Activated CD4-positive, alpha-beta T cell treated with anti-CD3 and anti-CD28 coated beads for 1 hour (primary cell): ENCODE measurements at regions not wholly inside any gene's neighbourhood (a gene's known extent, or its start where the extent isn't known, plus 50 kb on each side); places are given as distances from the start of the nearest gene placed in this dataset.
"Not testable (repeated sequence)": the region's sequence is repeated elsewhere in the genome, so short reads cannot be mapped to it uniquely, and the experiment has no call there.

Experiments used
- DNase-seq: peaks from one replicate; pipeline ENCODE4 v3.0.0-alpha.2; 2020

- DNase-seq: no peak
Measured at GRCh38 chr1:213541641-213542040, 446.1 kb upstream of the PROX1 start.

- DNase-seq: not testable (repeated sequence)
Measured at GRCh38 chr1:213545181-213545580, 442.6 kb upstream of the PROX1 start.

DNA sequence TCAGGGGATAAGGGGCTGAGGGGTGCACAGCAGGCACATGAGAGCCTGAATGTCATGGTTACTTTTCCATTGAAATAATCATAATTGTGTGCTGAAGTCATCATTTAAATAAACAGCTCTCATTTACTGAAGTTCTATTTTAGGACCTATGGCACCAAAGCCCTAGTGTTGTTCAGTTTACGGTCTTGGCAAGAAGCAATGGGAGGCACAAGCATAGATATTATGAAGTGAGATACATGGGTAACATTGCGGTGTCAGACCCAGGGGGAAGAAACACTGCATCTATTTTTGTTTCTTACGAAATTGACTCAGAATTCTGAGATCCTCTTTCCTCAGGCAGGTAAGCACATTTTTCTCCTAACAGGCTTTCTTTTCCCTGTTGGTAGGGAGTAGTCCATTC, 437.8 kb upstream of the PROX1 start:
- no peak for DNase-seq

- no peak for DNase-seq
Measured at GRCh38 chr1:213550804-213551203, 437.0 kb upstream of the PROX1 start.

DNA sequence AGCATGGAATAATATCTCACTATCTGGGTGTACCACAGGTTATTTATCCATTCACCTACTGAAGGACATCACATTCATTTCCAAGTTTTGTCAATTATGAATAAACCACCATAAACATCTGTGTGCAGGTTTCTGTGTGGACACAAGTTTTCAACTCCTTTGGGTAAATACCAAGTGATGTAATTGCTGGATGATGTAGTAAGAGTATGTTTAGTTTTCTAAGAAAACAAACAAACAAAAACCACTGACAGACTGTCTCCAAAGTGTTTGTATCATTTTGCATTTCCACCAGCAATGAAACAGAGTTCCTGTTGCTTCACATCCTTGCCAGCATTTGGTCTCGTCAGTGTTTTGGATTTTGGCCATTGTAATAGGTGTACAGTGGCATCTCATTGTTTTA, 435.7 kb upstream of the PROX1 start:
- DNase-seq: no peak

GRCh38 chr1:213560226-213560625, 427.5 kb upstream of the PROX1 start:
- DNase-seq: no peak

DNA sequence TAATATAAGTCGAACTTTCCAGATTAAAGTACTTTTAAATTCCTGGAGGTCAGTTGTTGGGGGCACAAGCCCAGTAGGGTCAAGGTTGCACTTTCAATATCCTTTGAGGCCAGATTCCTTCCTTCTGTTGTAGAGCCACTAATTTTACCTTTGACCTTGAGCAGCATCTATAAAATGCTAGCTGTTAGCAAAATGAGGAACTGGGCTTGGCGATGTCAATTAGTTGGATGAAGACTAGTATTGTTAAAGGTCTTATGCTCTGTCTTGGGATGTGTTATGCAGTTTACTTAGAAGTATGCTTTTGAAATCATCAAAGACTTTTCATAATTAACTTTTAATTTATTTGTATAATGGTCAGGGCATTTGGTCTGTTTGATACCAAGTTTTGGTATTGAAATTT, 425.9 kb upstream of the PROX1 start:
- DNase-seq: no peak

GRCh38 chr1:213564215-213564659, 423.5 kb upstream of the PROX1 start:
- DNase-seq: no peak

DNA sequence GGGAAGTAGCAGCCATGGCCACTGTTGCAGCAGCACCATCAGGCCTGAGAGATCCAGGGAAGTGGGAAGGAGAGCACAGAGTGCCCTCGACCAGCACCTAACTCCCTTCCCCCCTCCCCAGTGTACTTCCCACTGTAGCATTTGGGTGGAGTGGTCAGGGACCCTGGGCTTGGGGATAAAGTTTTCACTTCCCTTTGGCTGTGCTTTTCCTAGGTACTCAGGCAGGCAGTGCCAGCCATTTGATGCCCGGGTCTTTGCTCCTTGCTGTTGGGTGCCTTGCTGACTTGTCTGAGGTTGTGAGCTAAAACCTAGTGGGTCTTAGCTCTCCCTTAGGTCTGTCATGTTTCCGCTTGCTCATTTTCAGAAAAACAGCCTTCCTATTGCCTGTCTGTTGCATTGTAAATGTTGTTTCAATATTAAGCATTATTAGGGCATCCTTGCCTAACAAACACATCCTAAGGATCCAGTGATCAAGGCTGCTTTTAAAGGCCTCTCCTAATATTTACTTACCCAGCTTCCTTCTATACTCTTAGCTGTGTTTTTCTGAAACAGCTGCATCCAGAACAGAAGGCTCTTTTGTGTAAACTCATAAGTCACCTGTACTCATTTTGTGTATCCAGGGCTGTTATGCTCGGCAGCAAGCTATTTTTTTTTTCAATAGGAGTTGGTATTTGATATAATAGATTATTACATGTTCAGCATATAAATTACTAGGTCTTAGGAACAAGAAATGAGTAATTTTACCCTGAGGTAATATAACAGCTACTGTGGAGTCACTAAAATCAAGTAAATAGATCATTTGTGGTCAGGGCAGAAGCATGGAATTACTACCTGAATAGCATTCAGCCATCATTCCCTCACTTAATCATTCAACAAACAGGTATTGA, 418.6 kb upstream of the PROX1 start:
- DNase-seq: no peak

DNA sequence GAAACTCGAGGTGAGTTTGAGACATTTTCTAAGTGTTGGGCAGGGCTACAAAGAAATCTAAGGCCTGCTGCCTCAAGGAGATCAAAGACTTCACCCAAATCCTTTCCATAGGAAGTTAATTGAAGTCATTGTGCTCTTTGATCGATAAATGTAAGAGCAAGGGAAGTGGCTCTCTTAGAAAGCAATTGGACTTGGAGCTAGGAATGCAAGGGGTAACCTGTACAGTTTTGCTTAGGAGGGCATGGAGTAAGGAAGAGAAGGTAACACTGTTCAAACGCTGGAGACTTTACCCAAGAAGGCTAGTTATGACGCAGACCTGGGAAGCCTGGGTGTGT, 418.0 kb upstream of the PROX1 start:
- no peak for DNase-seq

DNA sequence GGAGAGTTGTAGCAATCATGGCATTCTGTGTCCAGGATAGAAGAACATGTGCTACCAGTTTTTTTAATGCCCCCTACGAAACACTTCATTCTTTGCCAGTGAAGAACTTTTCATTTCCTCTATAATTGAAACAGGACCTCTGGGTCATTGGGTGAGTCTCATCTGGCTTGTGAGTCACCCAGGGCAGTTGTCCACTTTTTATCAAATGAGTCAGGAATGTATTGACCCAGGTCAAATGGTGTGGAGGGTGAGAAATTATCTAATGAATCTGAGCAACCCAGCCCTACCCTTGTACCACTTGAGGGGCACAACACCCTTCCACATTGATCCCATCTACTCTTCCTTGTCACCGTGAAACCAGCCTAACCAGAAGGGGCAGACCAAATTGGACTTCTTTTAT, 417.3 kb upstream of the PROX1 start:
- no peak for DNase-seq

DNA sequence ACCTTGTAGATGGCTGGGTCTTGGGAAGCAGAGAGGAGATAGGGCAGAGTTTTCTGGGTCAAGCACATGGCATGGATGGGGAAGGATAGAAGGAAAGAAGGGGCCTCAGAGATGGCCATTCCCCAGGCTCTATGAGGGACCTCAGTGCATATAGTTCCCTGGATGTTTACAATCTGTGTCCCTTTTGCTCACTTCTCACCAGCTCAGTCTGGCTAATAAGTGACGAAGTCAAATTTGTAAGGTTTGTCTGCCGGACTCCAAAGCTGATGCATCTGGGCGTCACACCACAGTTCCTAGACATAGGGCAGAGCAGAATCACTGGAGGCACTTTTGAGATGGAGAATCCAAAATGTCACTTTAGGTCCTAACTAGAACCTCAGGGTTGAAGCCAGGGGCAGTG, 416.4 kb upstream of the PROX1 start:
- DNase-seq: no peak

- DNase-seq: no peak
Measured at GRCh38 chr1:213571843-213572242, 415.9 kb upstream of the PROX1 start.

GRCh38 chr1:213572912-213573647, 414.7 kb upstream of the PROX1 start:
- no peak for DNase-seq

GRCh38 chr1:213573648-213574009, 414.1 kb upstream of the PROX1 start:
- DNase-seq: no peak

- no peak for DNase-seq
Measured at GRCh38 chr1:213582976-213583567, 404.7 kb upstream of the PROX1 start.

GRCh38 chr1:213584272-213584671, 403.5 kb upstream of the PROX1 start:
- no peak for DNase-seq

DNA sequence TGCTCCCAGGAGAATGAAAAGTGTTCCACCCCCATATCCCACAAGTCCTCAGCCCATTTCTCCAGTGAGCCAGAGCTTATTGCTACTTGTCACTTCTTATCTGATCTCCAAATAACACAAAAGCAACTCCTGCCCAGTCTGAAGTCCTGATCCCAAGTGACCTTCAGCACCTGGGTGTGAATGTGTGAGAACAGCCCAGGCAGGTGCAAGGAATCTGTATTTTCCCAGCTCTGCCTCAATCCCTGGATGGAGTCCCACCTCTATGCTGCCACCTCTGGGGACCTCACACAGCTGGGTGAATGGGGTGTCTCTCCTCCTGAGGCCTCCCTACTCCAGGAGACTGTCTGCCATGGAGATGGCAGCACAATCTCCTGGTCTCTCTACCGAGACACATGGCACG, 402.4 kb upstream of the PROX1 start:
- DNase-seq: no peak

- no peak for DNase-seq
Measured at GRCh38 chr1:213585959-213586586, 401.7 kb upstream of the PROX1 start.

- no peak for DNase-seq
Measured at GRCh38 chr1:213586587-213586972, 401.2 kb upstream of the PROX1 start.

DNA sequence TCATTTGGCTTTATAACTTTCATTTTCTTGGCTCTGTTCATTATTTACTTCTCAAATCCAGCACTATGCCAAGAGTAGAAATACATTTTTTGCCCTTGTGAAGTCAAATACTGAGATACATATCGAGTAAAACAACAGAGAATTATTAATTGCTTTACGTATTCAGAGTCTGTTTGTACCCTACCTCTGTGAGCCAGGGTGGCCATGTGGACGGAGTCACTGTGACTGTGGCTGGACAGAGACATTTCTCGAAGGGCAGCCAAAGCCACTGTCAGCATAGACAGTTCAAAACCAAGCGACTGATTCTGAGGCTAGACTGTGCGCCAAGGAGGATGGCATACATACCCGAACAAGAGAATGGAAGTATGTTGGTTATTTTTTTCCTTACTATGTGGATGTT, 391.0 kb upstream of the PROX1 start:
- DNase-seq: no peak

GRCh38 chr1:213598263-213598662, 389.5 kb upstream of the PROX1 start:
- DNase-seq: no peak

GRCh38 chr1:213600879-213601278, 386.9 kb upstream of the PROX1 start:
- DNase-seq: no peak

DNA sequence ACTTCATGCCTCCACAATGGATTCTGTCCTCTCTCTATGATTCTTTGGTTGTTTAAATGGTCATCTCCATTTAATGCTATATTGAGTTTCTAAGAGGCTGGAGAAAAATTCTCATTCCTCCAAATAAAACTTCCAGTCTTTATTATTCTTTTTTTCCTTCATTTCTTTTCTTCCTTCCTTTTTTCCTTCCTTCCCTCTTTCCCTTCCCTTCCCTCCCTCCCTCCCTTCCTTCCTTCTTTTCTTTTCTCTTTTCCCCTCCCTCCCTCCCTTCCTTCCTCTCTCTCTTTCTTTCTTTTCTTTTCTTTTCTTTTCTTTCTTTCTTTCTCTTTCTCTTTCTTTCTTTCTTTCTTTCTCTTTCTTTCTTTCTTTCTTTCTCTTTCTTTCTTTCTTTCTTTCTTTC, 386.1 kb upstream of the PROX1 start:
- not testable (repeated sequence) for DNase-seq
